Endothelial cell of umbilical vein (primary cell): ENCODE measurements at regions not wholly inside any gene's neighbourhood (a gene's known extent, or its start where the extent isn't known, plus 50 kb on each side); places are given as distances from the start of the nearest gene placed in this dataset.

ENCODE experiments used
- BruUV-seq: library from RNA; stranded (reverse); fragments of 400-500 nt; replicated peaks from 2 replicates; lab custom pipeline; 2021; lab: Mats Ljungman, UMichigan
- CTCF ChIA-PET: fragments of 300-600, 350-600 bp; sonication (Branson Sonifier 250); formaldehyde crosslinking; loops from one replicate; lab custom pipeline; 2021; ENCODE audit warnings: antibody characterized with exemption, inconsistent platforms; lab: Charles Lee
- POLR2A ChIA-PET: fragments of 300-600, 350-600 bp; sonication (Branson Sonifier 250); formaldehyde crosslinking; loops from one replicate; lab custom pipeline; 2021; ENCODE audit warnings: antibody characterized with exemption, inconsistent platforms; lab: Charles Lee
- DNase-seq: peaks from one replicate; pipeline ENCODE4 v3.0.0-alpha.2; 2011; ENCODE audit warnings: low read depth, low spot score
- FAIRE-seq: peaks from 2 replicates; lab custom pipeline; 2011; peaks lifted over from hg19 to GRCh38; lab: Jason Lieb, UNC
- H2AFZ ChIP-seq: 2 replicates; pipeline ENCODE4 v1.6.0; 2012; ENCODE audit warnings: low read depth, low read length, control low read depth, inconsistent platforms
- H3K27ac ChIP-seq: 2 replicates; pipeline ENCODE4 v1.5.1; 2011; ENCODE audit warnings: low read depth, mild to moderate bottlenecking, control low read depth, low read length, moderate library complexity; ENCODE audit not compliant: insufficient read depth
- H3K27me3 ChIP-seq, 2 experiments: 2 replicates each; pipeline versions ENCODE4 v1.6.0 to v1.6.1; 2011; ENCODE audit warnings: low read length in 2 of 2, mixed read lengths in 1 of 2; ENCODE audit not compliant: control insufficient read depth in 2 of 2, insufficient read depth in 2 of 2
- H3K36me3 ChIP-seq, 2 experiments: 2 replicates in 1 of 2; 3 replicates in 1 of 2; pipeline ENCODE4 v1.5.1; 2011; ENCODE audit warnings: low read length in 2 of 2, mild to moderate bottlenecking in 1 of 2, moderate library complexity in 1 of 2; ENCODE audit not compliant: control insufficient read depth in 2 of 2, insufficient read depth in 2 of 2; ENCODE audit errors: extremely low read depth in 1 of 2
- H3K4me1 ChIP-seq: 3 replicates; pipeline ENCODE4 v1.5.1; 2011; ENCODE audit warnings: mild to moderate bottlenecking, low read length; ENCODE audit not compliant: control insufficient read depth, insufficient read depth; ENCODE audit errors: extremely low read depth
- H3K4me2 ChIP-seq: 2 replicates; pipeline ENCODE4 v1.6.1; 2011; ENCODE audit warnings: low read length, control low read depth, mixed read lengths; ENCODE audit not compliant: insufficient read depth
- H3K4me3 ChIP-seq, 3 experiments: fragments of 200-600 bp in 1 of 3; sonication (generic), shearing (Covaris generic) in 1 of 3; replicated peaks in 1 of 3; 2 replicates each; pipeline ENCODE4 v1.5.1; 2011 to 2016; ENCODE audit warnings: control low read depth in 3 of 3, low read length in 3 of 3, mild to moderate bottlenecking in 2 of 3, inconsistent platforms in 1 of 3, low read depth in 1 of 3, moderate library complexity in 1 of 3; ENCODE audit not compliant: insufficient read depth in 1 of 3
- H3K79me2 ChIP-seq: 2 replicates; pipeline ENCODE4 v1.6.0; 2012; ENCODE audit warnings: low read length, inconsistent platforms; ENCODE audit not compliant: control insufficient read depth, insufficient read depth
- H3K9ac ChIP-seq: replicated peaks from 2 replicates; pipeline ENCODE3; 2011; ENCODE audit warnings: low read length, control low read depth; ENCODE audit not compliant: insufficient read depth; ENCODE audit errors: extremely low read depth
- H3K9me1 ChIP-seq: replicated peaks from 3 replicates; pipeline ENCODE4 v1.6.0; 2011; ENCODE audit warnings: mild to moderate bottlenecking, low read length; ENCODE audit not compliant: control insufficient read depth, insufficient read depth; ENCODE audit errors: extremely low read depth
- H3K9me3 ChIP-seq: replicated peaks from 2 replicates; pipeline ENCODE4 v1.5.1; 2012; ENCODE audit warnings: low read length, inconsistent platforms; ENCODE audit not compliant: control insufficient read depth, insufficient read depth
- H4K20me1 ChIP-seq: replicated peaks from 2 replicates; pipeline ENCODE3; 2011; ENCODE audit warnings: mild to moderate bottlenecking, low read length; ENCODE audit not compliant: control insufficient read depth, insufficient read depth; ENCODE audit errors: extremely low read depth
- EZH2 ChIP-seq: IDR thresholded peaks from 2 replicates; pipeline ENCODE4 v1.6.1; 2012; ENCODE audit warnings: borderline replicate concordance, low read depth, mild to moderate bottlenecking, moderate library complexity, low read length, inconsistent platforms; ENCODE audit not compliant: severe bottlenecking
- FOS ChIP-seq: IDR thresholded peaks from 2 replicates; pipeline ENCODE4 v1.6.1; 2011; ENCODE audit warnings: mild to moderate bottlenecking, low read length, moderate library complexity, borderline replicate concordance; ENCODE audit not compliant: insufficient read depth
- GATA2 ChIP-seq: IDR thresholded peaks from 2 replicates; pipeline ENCODE4 v1.7.0; 2011; ENCODE audit warnings: low read depth, mild to moderate bottlenecking, moderate library complexity, mixed read lengths, low read length; ENCODE audit not compliant: insufficient read length, insufficient read depth
- JUN ChIP-seq: IDR thresholded peaks from 2 replicates; pipeline ENCODE4 v1.6.1; 2011; ENCODE audit warnings: borderline replicate concordance, low read depth; ENCODE audit not compliant: insufficient read length, insufficient read depth
- MYC ChIP-seq: IDR thresholded peaks from one replicate; pipeline ENCODE4 v1.6.1; 2011; ENCODE audit warnings: mild to moderate bottlenecking, low read depth, low read length
- POLR2A ChIP-seq: IDR thresholded peaks from 2 replicates; pipeline ENCODE4 v1.6.1; 2012; ENCODE audit warnings: low read depth, mild to moderate bottlenecking, control low read depth, low read length
- POLR2AphosphoS5 ChIP-seq: IDR thresholded peaks from 2 replicates; pipeline ENCODE4 v1.6.1; 2012; ENCODE audit warnings: low read depth, mild to moderate bottlenecking, control low read depth, low read length, moderate library complexity; ENCODE audit not compliant: insufficient read depth
- dilution Hi-C: fragments of 300-500 bp; cut with MboI; formaldehyde crosslinking; loops from one replicate; pipeline ENCODE4 v1.15.0; 2019; ENCODE audit warnings: low sequenced_read_pairs; ENCODE audit not compliant: extremely low pct_ligation_motif_present
- intact Hi-C: fragments of 100-400 bp; cut with micrococcal nuclease; formaldehyde crosslinking; loops from one replicate; pipeline ENCODE4 v1.10.0; 2022
- TF ChIP-seq, protein P1 (sequence below): IDR thresholded peaks from 2 replicates; pipeline ENCODE4 v1.6.1; 2011; ENCODE audit not compliant: insufficient read depth, insufficient read length
- TF ChIP-seq, protein P2 (sequence below), 2 donors: IDR thresholded peaks; 1 replicate in 1 of 2; 2 replicates in 1 of 2; pipeline ENCODE4 v1.5.1; 2011; ENCODE audit warnings: low read length in 2 of 2, mild to moderate bottlenecking in 2 of 2, moderate library complexity in 2 of 2, control low read depth in 1 of 2, inconsistent platforms in 1 of 2, low read depth in 1 of 2; ENCODE audit not compliant: insufficient read depth in 1 of 2; ENCODE audit errors: extremely low read depth in 1 of 2

DNA sequence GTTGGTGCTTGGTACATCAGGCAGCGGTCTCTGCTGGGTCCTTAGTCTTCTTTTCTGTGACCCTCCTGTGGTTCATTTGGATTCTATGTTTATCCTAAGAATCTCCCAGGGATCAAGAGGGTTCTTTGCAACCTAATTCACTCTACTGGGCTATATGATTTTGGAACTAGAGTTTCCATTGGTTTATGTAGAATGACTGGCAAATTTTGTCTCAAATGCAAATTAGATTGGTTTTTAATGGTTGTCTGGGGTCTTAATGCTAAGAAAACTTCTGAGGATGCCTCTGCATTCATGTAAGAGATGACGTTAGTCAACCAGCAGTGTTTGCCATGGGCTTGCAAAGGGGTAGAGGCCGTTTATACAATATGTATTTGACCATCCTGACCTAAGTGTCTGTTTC is 129.8 kb upstream of the ZFP64 start:
- no TSS peak for BruUV-seq
- no peaks in the 10 kb centered on the region for H4K20me1 ChIP-seq
- H3K27ac ChIP-seq: no peak overlapping the region
- ChIA-PET CTCF (interaction anchor here (1.0 kb wide), 1 partner anchor 10 kb away, joined by 3 read pairs; no protein-coding TSS in a partner anchor), POLR2A (no interaction called here)
- no peak overlapping the region for H3K4me3 ChIP-seq
- H3K4me2 ChIP-seq: no peak overlapping the region
- no peaks in the 10 kb centered on the region for H3K79me2 ChIP-seq
- no peaks in the 10 kb centered on the region for H3K4me1 ChIP-seq
- no peak for FAIRE-seq
- no peak overlapping the region for H2AFZ ChIP-seq
- TF ChIP-seq POLR2AphosphoS5: no peak
- no peak for TF ChIP-seq GATA2
- no peak for TF ChIP-seq MYC
- no peak for TF ChIP-seq POLR2A
- TF ChIP-seq, protein P1, sequence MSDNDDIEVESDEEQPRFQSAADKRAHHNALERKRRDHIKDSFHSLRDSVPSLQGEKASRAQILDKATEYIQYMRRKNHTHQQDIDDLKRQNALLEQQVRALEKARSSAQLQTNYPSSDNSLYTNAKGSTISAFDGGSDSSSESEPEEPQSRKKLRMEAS: no peak
- no peak for TF ChIP-seq EZH2
- TF ChIP-seq, protein P2, sequence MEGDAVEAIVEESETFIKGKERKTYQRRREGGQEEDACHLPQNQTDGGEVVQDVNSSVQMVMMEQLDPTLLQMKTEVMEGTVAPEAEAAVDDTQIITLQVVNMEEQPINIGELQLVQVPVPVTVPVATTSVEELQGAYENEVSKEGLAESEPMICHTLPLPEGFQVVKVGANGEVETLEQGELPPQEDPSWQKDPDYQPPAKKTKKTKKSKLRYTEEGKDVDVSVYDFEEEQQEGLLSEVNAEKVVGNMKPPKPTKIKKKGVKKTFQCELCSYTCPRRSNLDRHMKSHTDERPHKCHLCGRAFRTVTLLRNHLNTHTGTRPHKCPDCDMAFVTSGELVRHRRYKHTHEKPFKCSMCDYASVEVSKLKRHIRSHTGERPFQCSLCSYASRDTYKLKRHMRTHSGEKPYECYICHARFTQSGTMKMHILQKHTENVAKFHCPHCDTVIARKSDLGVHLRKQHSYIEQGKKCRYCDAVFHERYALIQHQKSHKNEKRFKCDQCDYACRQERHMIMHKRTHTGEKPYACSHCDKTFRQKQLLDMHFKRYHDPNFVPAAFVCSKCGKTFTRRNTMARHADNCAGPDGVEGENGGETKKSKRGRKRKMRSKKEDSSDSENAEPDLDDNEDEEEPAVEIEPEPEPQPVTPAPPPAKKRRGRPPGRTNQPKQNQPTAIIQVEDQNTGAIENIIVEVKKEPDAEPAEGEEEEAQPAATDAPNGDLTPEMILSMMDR (IDR thresholded peaks at IDR 0.05; ENCODE audit: extremely low read depth in 1 of 2, insufficient read depth in 1 of 2, low read depth in 1 of 2, low read length in 2 of 2): no peak
- no peak for TF ChIP-seq JUN
- no peak for TF ChIP-seq FOS
- no peaks in the 10 kb centered on the region for H3K36me3 ChIP-seq
- dilution Hi-C loops (no loop called here), intact Hi-C loops (no loop called here)
- H3K9ac ChIP-seq: no peak overlapping the region
- no peak for DNase-seq
- no peaks in the 10 kb centered on the region for H3K9me3 ChIP-seq
- no peaks in the 10 kb centered on the region for H3K27me3 ChIP-seq
- H3K9me1 ChIP-seq: no peaks in the 10 kb centered on the region
